ENCODE measurements at regions not wholly inside any gene's neighbourhood (a gene's known extent, or its start where the extent isn't known, plus 50 kb on each side); places are given as distances from the start of the nearest gene placed in this dataset.

DNA sequence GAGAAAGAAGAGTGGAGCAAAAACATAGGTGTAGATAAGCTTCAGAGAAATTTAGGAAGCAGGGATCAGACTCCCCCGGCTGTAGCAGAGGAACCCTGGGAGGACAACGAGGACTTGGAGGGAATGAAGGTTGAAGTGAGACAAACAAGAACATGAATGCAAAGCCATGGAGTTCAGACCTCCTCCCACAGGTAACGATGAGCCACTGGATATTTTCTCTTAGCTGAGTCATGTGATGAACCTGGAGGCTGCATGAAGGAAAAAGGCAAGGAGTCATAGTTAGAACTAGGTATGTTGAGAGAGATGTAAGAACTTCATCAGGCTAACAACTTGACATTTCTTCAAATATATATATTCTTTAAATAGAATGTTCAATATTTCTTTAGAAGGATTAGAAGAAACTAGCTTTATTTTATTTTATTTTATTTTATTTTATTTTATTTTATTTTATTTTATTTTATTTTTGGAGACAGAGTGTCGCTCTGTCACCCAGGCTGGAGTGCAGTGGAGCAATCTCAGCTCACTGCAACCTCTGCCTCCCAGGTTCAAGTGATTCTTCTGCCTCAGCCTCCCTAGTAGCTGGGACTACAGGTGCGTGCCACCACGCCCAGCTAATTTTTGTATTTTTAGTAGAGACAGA, 57.7 kb upstream of the RGS1 start:
- in situ Hi-C loops (cut with MboI; ENCODE audit: low sequenced_read_pairs): loop anchor here (10.0 kb wide), 1 partner anchor 57 kb away; the partner anchor contains the start of gene RGS1

- in situ Hi-C loops (cut with MboI; ENCODE audit: low sequenced_read_pairs): loop anchor here (10.0 kb wide), 1 partner anchor 56 kb away; the partner anchor contains the start of gene RGS1
Measured at GRCh38 chr1:192518700-192519099, 56.9 kb upstream of the RGS1 start.

GRCh38 chr1:192521734-192522133, 53.8 kb upstream of the RGS1 start:
- in situ Hi-C loops (cut with MboI; ENCODE audit: low sequenced_read_pairs): no loop called here

DNA sequence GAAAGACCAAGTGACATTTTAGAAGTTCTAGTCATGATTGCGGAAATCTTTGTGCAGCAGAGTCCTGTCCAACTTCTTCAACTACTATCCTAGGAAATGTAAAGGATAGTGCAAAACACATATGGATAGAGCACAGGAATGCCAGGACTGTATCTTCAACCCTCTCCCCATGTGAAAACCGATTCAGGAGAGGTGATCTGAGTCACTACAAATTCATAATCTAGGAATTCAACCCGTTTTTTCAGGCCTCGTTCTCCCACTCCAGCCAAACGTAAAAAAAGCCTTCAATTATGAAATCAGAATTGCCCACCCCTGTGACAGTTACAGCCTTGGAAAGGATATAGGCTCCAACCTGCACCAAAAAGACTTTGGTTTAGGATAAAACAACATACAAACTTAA, 52.9 kb upstream of the RGS1 start:
- in situ Hi-C loops (cut with MboI; ENCODE audit: low sequenced_read_pairs): no loop called here

- in situ Hi-C loops (cut with MboI; ENCODE audit: low sequenced_read_pairs): no loop called here
Measured at GRCh38 chr1:192524223-192524622, 51.4 kb upstream of the RGS1 start.

Data from HL-60/S4 (cell line).